AG04449 (cell line): ENCODE measurements at regions not wholly inside any gene's neighbourhood (a gene's known extent, or its start where the extent isn't known, plus 50 kb on each side); places are given as distances from the start of the nearest gene placed in this dataset.

Experiments
- CTCF ChIA-PET: fragments of 350-600 bp; formaldehyde crosslinking; extraction: SDS; loops from one replicate; lab custom pipeline; 2021; ENCODE audit warnings: antibody characterized with exemption; lab: Yijun Ruan, JAX
- POLR2A ChIA-PET: fragments of 400-600, 350-600 bp; formaldehyde crosslinking; extraction: SDS; loops from one replicate; lab custom pipeline; 2020; ENCODE audit warnings: antibody characterized with exemption, inconsistent platforms; lab: Yijun Ruan, JAX
- DNase-seq: peaks from one replicate; pipeline ENCODE4 v3.0.0-alpha.2; 2010; ENCODE audit warnings: low read depth, low spot score
- H3K4me3 ChIP-seq: 2 replicates; pipeline ENCODE4 v1.5.1; 2011; ENCODE audit warnings: low read depth, mild to moderate bottlenecking, control low read depth, low read length
- TF ChIP-seq, protein P1 (sequence below): IDR thresholded peaks from one replicate; pipeline ENCODE4 v1.5.1; 2011; ENCODE audit warnings: mild to moderate bottlenecking, moderate library complexity, low read length, control low read depth, inconsistent platforms; ENCODE audit not compliant: insufficient read depth; ENCODE audit errors: missing control alignments

DNA sequence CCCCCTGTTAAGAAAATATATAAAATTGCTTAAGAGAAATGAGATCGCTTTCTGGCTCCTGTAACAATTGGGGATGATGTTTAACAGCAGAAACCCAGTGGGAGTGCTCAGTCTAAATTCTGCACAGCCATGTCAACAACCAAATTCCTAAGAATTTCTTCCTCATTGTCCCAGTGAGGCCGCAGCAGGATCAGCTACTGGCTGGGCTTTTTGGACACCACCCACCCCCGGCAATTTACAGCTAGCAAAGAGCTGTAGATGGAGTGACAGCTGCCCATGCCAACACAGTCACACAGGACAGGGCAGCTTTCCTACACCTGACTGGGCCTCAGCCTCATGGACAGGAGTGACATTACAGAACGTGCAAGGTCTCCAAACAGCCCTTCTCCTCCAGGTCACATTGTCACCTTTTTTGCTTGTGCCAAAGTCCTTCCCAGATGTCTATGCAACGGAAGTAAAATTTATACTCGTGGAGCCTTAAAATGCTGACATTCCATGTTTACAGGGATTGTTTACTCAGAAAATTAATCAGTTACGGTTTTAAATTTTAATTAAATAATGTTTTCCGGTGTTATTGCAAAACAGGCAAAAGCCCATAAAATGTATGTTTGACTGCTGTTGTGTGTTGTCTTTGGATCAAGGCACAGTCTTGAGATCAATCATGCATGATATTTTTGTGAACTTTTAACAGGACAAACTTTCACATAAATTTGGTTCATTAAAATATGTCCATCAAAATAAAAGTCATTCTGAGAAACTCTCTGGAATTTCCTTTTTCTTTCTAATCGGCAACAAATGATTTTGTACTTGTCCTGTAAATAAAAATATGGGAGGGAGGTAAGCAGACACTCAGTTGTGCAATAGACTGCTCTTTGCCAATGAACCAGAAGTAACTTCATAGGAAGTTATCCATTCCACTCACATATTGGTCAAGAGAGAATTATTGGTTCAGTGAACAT is 943.2 kb downstream of the MCTP2 start:
- POLR2A ChIA-PET, result no interaction called here
- TF ChIP-seq, protein P1, sequence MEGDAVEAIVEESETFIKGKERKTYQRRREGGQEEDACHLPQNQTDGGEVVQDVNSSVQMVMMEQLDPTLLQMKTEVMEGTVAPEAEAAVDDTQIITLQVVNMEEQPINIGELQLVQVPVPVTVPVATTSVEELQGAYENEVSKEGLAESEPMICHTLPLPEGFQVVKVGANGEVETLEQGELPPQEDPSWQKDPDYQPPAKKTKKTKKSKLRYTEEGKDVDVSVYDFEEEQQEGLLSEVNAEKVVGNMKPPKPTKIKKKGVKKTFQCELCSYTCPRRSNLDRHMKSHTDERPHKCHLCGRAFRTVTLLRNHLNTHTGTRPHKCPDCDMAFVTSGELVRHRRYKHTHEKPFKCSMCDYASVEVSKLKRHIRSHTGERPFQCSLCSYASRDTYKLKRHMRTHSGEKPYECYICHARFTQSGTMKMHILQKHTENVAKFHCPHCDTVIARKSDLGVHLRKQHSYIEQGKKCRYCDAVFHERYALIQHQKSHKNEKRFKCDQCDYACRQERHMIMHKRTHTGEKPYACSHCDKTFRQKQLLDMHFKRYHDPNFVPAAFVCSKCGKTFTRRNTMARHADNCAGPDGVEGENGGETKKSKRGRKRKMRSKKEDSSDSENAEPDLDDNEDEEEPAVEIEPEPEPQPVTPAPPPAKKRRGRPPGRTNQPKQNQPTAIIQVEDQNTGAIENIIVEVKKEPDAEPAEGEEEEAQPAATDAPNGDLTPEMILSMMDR, result no peak
- no peak overlapping the region for H3K4me3 ChIP-seq
- CTCF ChIA-PET, result no interaction called here
- DNase-seq, result no peak

DNA sequence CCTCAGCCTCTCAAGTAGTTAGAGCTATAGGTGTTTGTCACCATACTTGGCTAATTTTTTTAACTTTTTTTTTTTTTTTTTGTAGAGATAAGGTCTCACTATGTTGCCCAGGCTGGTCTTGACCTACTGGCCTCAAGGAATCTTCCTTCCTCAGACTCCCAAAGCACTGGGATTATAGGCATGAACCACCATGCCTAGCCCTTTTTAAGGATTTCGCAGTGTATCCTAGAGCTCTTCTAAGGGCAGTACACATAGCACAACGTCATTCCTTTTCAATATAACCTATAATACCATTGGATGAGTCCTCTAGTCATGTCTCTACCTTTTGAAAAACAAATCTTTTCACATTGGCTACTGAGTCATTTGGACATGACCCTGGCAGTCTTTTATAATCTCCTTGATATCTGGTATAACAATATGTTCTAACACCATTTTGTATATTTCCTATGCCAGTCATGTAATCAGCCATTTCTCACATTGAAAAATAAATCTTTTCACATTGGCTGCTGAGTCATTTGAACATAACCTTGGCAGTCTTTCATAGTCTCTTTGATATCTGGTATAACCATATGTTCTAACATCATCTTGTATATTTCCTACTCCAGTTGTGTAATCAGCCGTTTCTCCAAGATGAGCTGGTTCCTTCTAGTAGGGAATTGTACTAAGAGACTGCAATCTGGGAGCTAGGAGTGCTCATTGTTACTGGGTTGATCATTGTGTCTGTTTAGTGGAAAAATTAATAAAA is 944.7 kb downstream of the MCTP2 start:
- CTCF ChIA-PET, result interaction anchor here (0.7 kb wide), 1 partner anchor 1021 kb away, joined by 3 read pairs; no protein-coding TSS in a partner anchor
- POLR2A ChIA-PET, result no interaction called here
- TF ChIP-seq, protein P1, result no peak
- no peak overlapping the region for H3K4me3 ChIP-seq
- DNase-seq, result no peak

DNA sequence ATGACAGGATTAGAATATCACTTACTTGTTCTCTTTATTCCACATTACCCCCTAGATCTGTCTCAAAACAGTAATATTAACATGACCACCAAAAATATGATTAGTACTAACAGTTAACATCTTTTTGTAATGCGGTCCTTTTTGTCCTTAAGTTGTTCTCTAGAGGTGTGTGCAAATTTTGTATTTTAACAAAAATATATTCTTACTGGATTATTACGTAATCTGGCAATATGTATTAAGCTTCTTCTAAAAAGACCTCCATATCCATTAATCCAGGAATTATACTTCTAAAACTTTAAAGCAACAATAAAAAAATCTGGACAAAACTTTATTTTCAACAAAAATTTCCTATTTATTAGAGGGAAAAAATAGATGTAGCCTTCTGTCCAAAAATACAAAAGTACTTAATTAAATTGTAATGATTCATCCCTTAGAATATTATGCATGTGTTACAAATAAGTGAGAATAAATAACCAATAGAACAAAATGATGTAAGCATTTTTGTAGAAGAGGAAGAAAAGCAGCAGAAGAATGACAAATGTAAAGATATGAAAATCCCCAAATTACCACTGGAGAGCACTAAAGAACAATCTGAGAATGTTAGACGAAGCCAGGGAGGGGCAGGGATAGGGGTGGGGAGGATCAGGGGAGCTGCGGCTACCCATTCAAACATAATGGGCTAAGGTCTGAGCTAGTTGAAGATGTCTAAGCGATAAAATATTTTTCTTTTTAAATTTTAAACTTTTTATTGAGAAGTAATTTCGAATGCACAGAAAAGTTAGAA is 945.6 kb downstream of the MCTP2 start:
- no peak overlapping the region for H3K4me3 ChIP-seq
- POLR2A ChIA-PET, result no interaction called here
- DNase-seq, result no peak
- CTCF ChIA-PET, result no interaction called here
- TF ChIP-seq, protein P1, result no peak

DNA sequence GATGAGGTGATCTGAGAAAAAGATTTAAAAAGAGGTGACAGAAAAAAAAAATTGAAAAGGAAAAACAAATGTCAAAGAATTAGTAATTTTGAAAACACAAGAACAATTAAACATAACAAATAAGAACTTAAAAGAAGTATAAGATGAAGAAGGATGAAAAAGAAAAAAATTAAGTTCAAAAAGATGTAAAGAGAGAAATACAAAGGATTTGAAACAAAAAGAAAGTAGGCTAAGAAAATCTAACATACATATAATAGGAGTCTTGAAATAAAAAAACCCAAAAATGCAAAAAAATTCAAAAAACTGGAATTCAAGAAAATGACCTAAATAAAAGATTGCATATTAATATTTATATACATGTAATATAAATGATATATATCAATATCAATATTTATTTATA is 949.2 kb downstream of the MCTP2 start:
- no peak for DNase-seq
- H3K4me3 ChIP-seq, result no peak overlapping the region
- TF ChIP-seq, protein P1, result no peak
- CTCF ChIA-PET, result no interaction called here
- POLR2A ChIA-PET, result no interaction called here

DNA sequence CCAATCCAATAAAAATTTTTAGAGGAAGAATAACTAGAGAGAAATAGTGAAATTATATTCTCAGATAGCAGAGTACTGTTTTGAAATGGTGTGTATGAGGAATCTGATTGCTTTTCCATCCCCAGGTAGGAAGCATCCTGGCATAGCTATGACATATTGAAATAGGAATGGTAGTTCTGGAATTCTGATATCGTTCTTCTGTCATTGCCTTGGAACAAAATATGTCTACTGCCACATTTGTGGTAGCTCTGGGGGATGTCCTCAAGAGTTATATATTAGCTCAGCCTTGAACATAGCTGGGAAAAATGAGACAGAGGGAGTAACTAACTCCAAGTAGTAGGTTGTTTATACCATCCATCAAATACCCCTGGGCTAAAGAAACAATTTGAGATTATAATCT is 950.7 kb downstream of the MCTP2 start:
- H3K4me3 ChIP-seq, result no peak overlapping the region
- ChIA-PET POLR2A (no interaction called here), CTCF (no interaction called here)
- TF ChIP-seq, protein P1, result no peak
- no peak for DNase-seq
